GM23338 (cell line): ENCODE measurements at regions not wholly inside any gene's neighbourhood (a gene's known extent, or its start where the extent isn't known, plus 50 kb on each side); places are given as distances from the start of the nearest gene placed in this dataset.

Experiments used
- CREB1 ChIP-seq: fragments of 250-450 bp; sonication (Bioruptor Pico); IDR thresholded peaks from 2 replicates; pipeline ENCODE4 v1.5.0; 2020; ENCODE audit warnings: low read depth, mild to moderate bottlenecking, moderate library complexity
- EZH2 ChIP-seq: fragments of 200-600 bp; sonication (generic); IDR thresholded peaks from one replicate; pipeline ENCODE4 v1.8.0; 2017; ENCODE audit warnings: antibody characterized with exemption, mild to moderate bottlenecking, low read depth; ENCODE audit not compliant: unreplicated experiment
- EZH2phosphoT487 ChIP-seq: fragments of 200-600 bp; sonication (generic); IDR thresholded peaks from one replicate; pipeline ENCODE4 v1.8.1; 2018; ENCODE audit warnings: antibody characterized with exemption; ENCODE audit not compliant: unreplicated experiment
- JUNB ChIP-seq: IDR thresholded peaks from one replicate; pipeline ENCODE4 v1.6.1; 2016; ENCODE audit warnings: antibody characterized with exemption; ENCODE audit not compliant: unreplicated experiment
- POLR2AphosphoS5 ChIP-seq: IDR thresholded peaks from 2 replicates; pipeline ENCODE4 v1.6.1; 2016; ENCODE audit warnings: antibody characterized with exemption, low read depth
- ZNF114 ChIP-seq: fragments of 250-450 bp; sonication (Bioruptor Pico); IDR thresholded peaks from 2 replicates; pipeline ENCODE4 v1.5.0; 2020; ENCODE audit warnings: mild to moderate bottlenecking, moderate library complexity
- ZNF331 ChIP-seq: fragments of 250-450 bp; sonication (Bioruptor Pico); IDR thresholded peaks from 2 replicates; pipeline ENCODE4 v1.5.0; 2020; ENCODE audit warnings: low read depth, mild to moderate bottlenecking, moderate library complexity
- TF ChIP-seq, protein P1 (sequence below), 2 experiments: fragments of 200-600 bp in 1 of 2; sonication (generic) in 1 of 2; conservative IDR thresholded peaks; 2 replicates each; pipeline versions ENCODE4 v1.5.1 to v1.6.1; 2016 to 2017; ENCODE audit warnings: antibody characterized with exemption in 2 of 2, low read depth in 2 of 2, mild to moderate bottlenecking in 2 of 2, moderate library complexity in 1 of 2
- TF ChIP-seq, protein P2 (sequence below): IDR thresholded peaks from 2 replicates; pipeline ENCODE4 v1.6.1; 2016; ENCODE audit warnings: antibody characterized with exemption
- TF ChIP-seq, protein P3 (sequence below): IDR thresholded peaks from one replicate; pipeline ENCODE4 v1.6.1; 2018; ENCODE audit warnings: antibody characterized with exemption; ENCODE audit not compliant: unreplicated experiment

DNA sequence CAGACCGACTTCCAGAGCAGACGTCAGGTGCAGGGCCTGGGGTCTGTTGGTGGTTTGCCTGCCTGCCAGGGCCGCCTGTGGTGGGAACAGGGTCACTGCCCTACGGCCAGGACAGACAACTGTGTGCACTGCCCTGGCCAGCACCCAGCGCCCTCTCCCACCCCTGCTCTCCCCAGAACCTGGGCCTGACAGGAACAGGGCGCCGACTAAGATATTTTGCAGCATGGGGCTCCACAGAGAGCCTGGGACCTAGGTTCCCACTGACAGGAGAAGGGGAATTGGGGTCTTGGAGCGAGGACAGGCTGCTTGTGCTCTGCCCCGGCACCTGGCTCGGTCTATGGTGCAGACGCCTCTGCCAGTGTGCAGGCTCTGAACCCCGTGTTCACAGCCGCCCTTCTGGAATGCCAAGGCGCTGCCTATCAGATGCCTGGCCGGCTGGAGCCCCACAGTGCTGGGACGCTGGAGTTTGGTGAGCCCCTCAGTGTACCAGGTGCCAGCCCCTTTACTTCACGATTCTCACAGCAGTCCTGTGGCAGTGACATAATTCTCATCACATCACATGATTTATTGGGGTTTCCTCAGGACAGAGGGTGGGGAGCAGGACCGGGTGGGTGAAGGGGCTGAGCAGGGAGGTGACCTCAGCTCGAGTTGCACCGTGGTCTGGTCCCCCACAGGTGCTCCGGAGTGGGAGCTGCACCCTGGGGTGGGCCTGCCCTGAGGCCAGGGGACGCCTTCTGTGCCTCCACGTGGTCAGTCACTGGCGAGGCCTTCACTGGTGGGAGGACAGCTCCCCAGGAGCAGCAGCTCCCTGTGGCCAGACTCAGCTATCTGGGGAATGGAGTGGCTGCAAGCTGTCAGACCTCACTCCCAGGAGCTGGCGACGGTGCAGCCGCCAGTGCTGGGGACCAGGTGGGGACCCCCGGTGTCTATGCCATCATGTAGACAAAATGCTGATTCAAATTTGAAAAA, 113.8 kb upstream of the LRPAP1 start:
- TF ChIP-seq, protein P1, sequence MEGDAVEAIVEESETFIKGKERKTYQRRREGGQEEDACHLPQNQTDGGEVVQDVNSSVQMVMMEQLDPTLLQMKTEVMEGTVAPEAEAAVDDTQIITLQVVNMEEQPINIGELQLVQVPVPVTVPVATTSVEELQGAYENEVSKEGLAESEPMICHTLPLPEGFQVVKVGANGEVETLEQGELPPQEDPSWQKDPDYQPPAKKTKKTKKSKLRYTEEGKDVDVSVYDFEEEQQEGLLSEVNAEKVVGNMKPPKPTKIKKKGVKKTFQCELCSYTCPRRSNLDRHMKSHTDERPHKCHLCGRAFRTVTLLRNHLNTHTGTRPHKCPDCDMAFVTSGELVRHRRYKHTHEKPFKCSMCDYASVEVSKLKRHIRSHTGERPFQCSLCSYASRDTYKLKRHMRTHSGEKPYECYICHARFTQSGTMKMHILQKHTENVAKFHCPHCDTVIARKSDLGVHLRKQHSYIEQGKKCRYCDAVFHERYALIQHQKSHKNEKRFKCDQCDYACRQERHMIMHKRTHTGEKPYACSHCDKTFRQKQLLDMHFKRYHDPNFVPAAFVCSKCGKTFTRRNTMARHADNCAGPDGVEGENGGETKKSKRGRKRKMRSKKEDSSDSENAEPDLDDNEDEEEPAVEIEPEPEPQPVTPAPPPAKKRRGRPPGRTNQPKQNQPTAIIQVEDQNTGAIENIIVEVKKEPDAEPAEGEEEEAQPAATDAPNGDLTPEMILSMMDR (conservative IDR thresholded peaks at IDR 0.05; ENCODE audit: low read depth in 2 of 2), result no peak
- TF ChIP-seq EZH2phosphoT487, result no peak
- TF ChIP-seq JUNB, result no peak
- TF ChIP-seq ZNF114, result no peak
- TF ChIP-seq POLR2AphosphoS5, result no peak
- TF ChIP-seq, protein P2, sequence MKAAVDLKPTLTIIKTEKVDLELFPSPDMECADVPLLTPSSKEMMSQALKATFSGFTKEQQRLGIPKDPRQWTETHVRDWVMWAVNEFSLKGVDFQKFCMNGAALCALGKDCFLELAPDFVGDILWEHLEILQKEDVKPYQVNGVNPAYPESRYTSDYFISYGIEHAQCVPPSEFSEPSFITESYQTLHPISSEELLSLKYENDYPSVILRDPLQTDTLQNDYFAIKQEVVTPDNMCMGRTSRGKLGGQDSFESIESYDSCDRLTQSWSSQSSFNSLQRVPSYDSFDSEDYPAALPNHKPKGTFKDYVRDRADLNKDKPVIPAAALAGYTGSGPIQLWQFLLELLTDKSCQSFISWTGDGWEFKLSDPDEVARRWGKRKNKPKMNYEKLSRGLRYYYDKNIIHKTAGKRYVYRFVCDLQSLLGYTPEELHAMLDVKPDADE, result no peak
- TF ChIP-seq, protein P3, sequence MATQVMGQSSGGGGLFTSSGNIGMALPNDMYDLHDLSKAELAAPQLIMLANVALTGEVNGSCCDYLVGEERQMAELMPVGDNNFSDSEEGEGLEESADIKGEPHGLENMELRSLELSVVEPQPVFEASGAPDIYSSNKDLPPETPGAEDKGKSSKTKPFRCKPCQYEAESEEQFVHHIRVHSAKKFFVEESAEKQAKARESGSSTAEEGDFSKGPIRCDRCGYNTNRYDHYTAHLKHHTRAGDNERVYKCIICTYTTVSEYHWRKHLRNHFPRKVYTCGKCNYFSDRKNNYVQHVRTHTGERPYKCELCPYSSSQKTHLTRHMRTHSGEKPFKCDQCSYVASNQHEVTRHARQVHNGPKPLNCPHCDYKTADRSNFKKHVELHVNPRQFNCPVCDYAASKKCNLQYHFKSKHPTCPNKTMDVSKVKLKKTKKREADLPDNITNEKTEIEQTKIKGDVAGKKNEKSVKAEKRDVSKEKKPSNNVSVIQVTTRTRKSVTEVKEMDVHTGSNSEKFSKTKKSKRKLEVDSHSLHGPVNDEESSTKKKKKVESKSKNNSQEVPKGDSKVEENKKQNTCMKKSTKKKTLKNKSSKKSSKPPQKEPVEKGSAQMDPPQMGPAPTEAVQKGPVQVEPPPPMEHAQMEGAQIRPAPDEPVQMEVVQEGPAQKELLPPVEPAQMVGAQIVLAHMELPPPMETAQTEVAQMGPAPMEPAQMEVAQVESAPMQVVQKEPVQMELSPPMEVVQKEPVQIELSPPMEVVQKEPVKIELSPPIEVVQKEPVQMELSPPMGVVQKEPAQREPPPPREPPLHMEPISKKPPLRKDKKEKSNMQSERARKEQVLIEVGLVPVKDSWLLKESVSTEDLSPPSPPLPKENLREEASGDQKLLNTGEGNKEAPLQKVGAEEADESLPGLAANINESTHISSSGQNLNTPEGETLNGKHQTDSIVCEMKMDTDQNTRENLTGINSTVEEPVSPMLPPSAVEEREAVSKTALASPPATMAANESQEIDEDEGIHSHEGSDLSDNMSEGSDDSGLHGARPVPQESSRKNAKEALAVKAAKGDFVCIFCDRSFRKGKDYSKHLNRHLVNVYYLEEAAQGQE, result no peak
- TF ChIP-seq EZH2, result no peak
- TF ChIP-seq CREB1 (CRISPR knock-in tag), result no peak
- TF ChIP-seq ZNF331 (CRISPR knock-in tag), result no peak
